ENCODE measurements at regions not wholly inside any gene's neighbourhood (a gene's known extent, or its start where the extent isn't known, plus 50 kb on each side); places are given as distances from the start of the nearest gene placed in this dataset.
"Not testable (repeated sequence)": the region's sequence is repeated elsewhere in the genome, so short reads cannot be mapped to it uniquely, and the experiment has no call there.

- no peaks in the 10 kb centered on the region for H3K9me3 ChIP-seq (ENCODE audit: control insufficient read depth, low read length)
- no peak for DNase-seq
- H3K4me1 ChIP-seq (ENCODE audit: control insufficient read depth in 1 of 2, insufficient read depth in 2 of 2, low read length in 2 of 2) = no peaks in the 10 kb centered on the region
- H3K27me3 ChIP-seq (ENCODE audit: control insufficient read depth in 1 of 2, insufficient read depth in 2 of 2, low read length in 1 of 2) = no peaks in the 10 kb centered on the region
- ATAC-seq (ENCODE audit: low FRiP score) = no peak
- 21 to 24% methylated on average over 3 of the region's 3 CpGs for WGBS, 2 donors
- H3K4me3 ChIP-seq (ENCODE audit: low read length in 2 of 2) = no peak overlapping the region
- no peak overlapping the region for H3K27ac ChIP-seq (ENCODE audit: low read depth in 1 of 2, low read length in 2 of 2)
- H3K36me3 ChIP-seq (ENCODE audit: control insufficient read depth in 1 of 2, insufficient read depth in 2 of 2, low read length in 1 of 2) = no peaks in the 10 kb centered on the region
- intact Hi-C loops (cut with DNase I) = no loop called here
These were observed 159.0 kb upstream of the PCDH9 start for GRCh38 chr13:67389171-67389570.

GRCh38 chr13:67383109-67383757, 153.1 kb upstream of the PCDH9 start:
- ATAC-seq (ENCODE audit: low FRiP score); H3K27ac ChIP-seq (ENCODE audit: low read depth in 1 of 2, low read length in 2 of 2); DNase-seq; H3K4me1 ChIP-seq (ENCODE audit: control insufficient read depth in 1 of 2, insufficient read depth in 2 of 2, low read length in 2 of 2); H3K9me3 ChIP-seq (ENCODE audit: control insufficient read depth, low read length); H3K36me3 ChIP-seq (ENCODE audit: control insufficient read depth in 1 of 2, insufficient read depth in 2 of 2, low read length in 1 of 2); H3K27me3 ChIP-seq (ENCODE audit: control insufficient read depth in 1 of 2, insufficient read depth in 2 of 2, low read length in 1 of 2); H3K4me3 ChIP-seq (ENCODE audit: low read length in 2 of 2); intact Hi-C loops (cut with DNase I): not testable (repeated sequence)
- 60 to 65% methylated on average over 7 of the region's 7 CpGs for WGBS, 2 donors

- intact Hi-C loops (cut with DNase I) = no loop called here
- Histone ChIP-seq H3K4me3 (ENCODE audit: low read length in 2 of 2) (no peak overlapping the region), H3K27ac (ENCODE audit: low read depth in 1 of 2, low read length in 2 of 2) (no peak overlapping the region), H3K4me1 (ENCODE audit: control insufficient read depth in 1 of 2, insufficient read depth in 2 of 2, low read length in 2 of 2) (no peaks in the 10 kb centered on the region), H3K9me3 (ENCODE audit: control insufficient read depth, low read length) (no peaks in the 10 kb centered on the region), H3K27me3 (ENCODE audit: control insufficient read depth in 1 of 2, insufficient read depth in 2 of 2, low read length in 1 of 2) (no peaks in the 10 kb centered on the region), H3K36me3 (ENCODE audit: control insufficient read depth in 1 of 2, insufficient read depth in 2 of 2, low read length in 1 of 2) (no peaks in the 10 kb centered on the region)
- 89 to 98% methylated on average over 1 of the region's 1 CpG for WGBS, 2 donors
- DNase-seq = no peak
- ATAC-seq (ENCODE audit: low FRiP score) = no peak
These were observed 147.8 kb upstream of the PCDH9 start for GRCh38 chr13:67377919-67378318.

- Histone ChIP-seq H3K4me3 (ENCODE audit: low read length in 2 of 2) (no peak overlapping the region), H3K27ac (ENCODE audit: low read depth in 1 of 2, low read length in 2 of 2) (no peak overlapping the region), H3K27me3 (ENCODE audit: control insufficient read depth in 1 of 2, insufficient read depth in 2 of 2, low read length in 1 of 2) (no peaks in the 10 kb centered on the region), H3K9me3 (ENCODE audit: control insufficient read depth, low read length) (no peaks in the 10 kb centered on the region), H3K4me1 (ENCODE audit: control insufficient read depth in 1 of 2, insufficient read depth in 2 of 2, low read length in 2 of 2) (no peaks in the 10 kb centered on the region), H3K36me3 (ENCODE audit: control insufficient read depth in 1 of 2, insufficient read depth in 2 of 2, low read length in 1 of 2) (no peaks in the 10 kb centered on the region)
- 45 to 54% methylated on average over 1 of the region's 1 CpG for WGBS, 2 donors
- DNase-seq = no peak
- ATAC-seq (ENCODE audit: low FRiP score) = no peak
- intact Hi-C loops (cut with DNase I) = no loop called here
These were observed 144.3 kb upstream of the PCDH9 start for GRCh38 chr13:67374391-67374790.

- Histone ChIP-seq H3K27me3 (ENCODE audit: control insufficient read depth in 1 of 2, insufficient read depth in 2 of 2, low read length in 1 of 2) (no peaks in the 10 kb centered on the region), H3K9me3 (ENCODE audit: control insufficient read depth, low read length) (no peaks in the 10 kb centered on the region), H3K4me1 (ENCODE audit: control insufficient read depth in 1 of 2, insufficient read depth in 2 of 2, low read length in 2 of 2) (no peaks in the 10 kb centered on the region), H3K27ac (ENCODE audit: low read depth in 1 of 2, low read length in 2 of 2) (no peak overlapping the region), H3K4me3 (ENCODE audit: low read length in 2 of 2) (no peak overlapping the region), H3K36me3 (ENCODE audit: control insufficient read depth in 1 of 2, insufficient read depth in 2 of 2, low read length in 1 of 2) (no peaks in the 10 kb centered on the region)
- DNase-seq = no peak
- no peak for ATAC-seq (ENCODE audit: low FRiP score)
- 57 to 70% methylated on average over 1 of the region's 1 CpG for WGBS, 2 donors
- intact Hi-C loops (cut with DNase I) = no loop called here
These were observed 142.8 kb upstream of the PCDH9 start for GRCh38 chr13:67372868-67373464.

- DNase-seq (no peak), ATAC-seq (ENCODE audit: low FRiP score) (no peak)
- no peak overlapping the region for H3K27ac ChIP-seq (ENCODE audit: low read depth in 1 of 2, low read length in 2 of 2)
- intact Hi-C loops (cut with DNase I) = no loop called here
- H3K4me3 ChIP-seq (ENCODE audit: low read length in 2 of 2) = no peak overlapping the region
- WGBS, 2 donors = 10 to 17% methylated on average over 6 of the region's 6 CpGs
- H3K9me3 ChIP-seq (ENCODE audit: control insufficient read depth, low read length) = no peaks in the 10 kb centered on the region
- H3K27me3 ChIP-seq (ENCODE audit: control insufficient read depth in 1 of 2, insufficient read depth in 2 of 2, low read length in 1 of 2) = no peaks in the 10 kb centered on the region
- H3K36me3 ChIP-seq (ENCODE audit: control insufficient read depth in 1 of 2, insufficient read depth in 2 of 2, low read length in 1 of 2) = no peaks in the 10 kb centered on the region
- no peaks in the 10 kb centered on the region for H3K4me1 ChIP-seq (ENCODE audit: control insufficient read depth in 1 of 2, insufficient read depth in 2 of 2, low read length in 2 of 2)
These were observed 139.9 kb upstream of the PCDH9 start for GRCh38 chr13:67369895-67370660.

- no peak for ATAC-seq (ENCODE audit: low FRiP score)
- H3K36me3 ChIP-seq (ENCODE audit: control insufficient read depth in 1 of 2, insufficient read depth in 2 of 2, low read length in 1 of 2) = no peaks in the 10 kb centered on the region
- intact Hi-C loops (cut with DNase I) = no loop called here
- no peak for DNase-seq
- no peaks in the 10 kb centered on the region for H3K4me1 ChIP-seq (ENCODE audit: control insufficient read depth in 1 of 2, insufficient read depth in 2 of 2, low read length in 2 of 2)
- H3K27me3 ChIP-seq (ENCODE audit: control insufficient read depth in 1 of 2, insufficient read depth in 2 of 2, low read length in 1 of 2) = no peaks in the 10 kb centered on the region
- no peaks in the 10 kb centered on the region for H3K9me3 ChIP-seq (ENCODE audit: control insufficient read depth, low read length)
- H3K27ac ChIP-seq (ENCODE audit: low read depth in 1 of 2, low read length in 2 of 2) = no peak overlapping the region
- no peak overlapping the region for H3K4me3 ChIP-seq (ENCODE audit: low read length in 2 of 2)
- WGBS, 2 donors = 50 to 55% methylated on average over 1 of the region's 1 CpG
These were observed 137.3 kb upstream of the PCDH9 start for GRCh38 chr13:67367399-67367798.

GRCh38 chr13:67366533-67366932, 136.4 kb upstream of the PCDH9 start:
- Histone ChIP-seq H3K9me3 (ENCODE audit: control insufficient read depth, low read length) (no peaks in the 10 kb centered on the region), H3K27me3 (ENCODE audit: control insufficient read depth in 1 of 2, insufficient read depth in 2 of 2, low read length in 1 of 2) (no peaks in the 10 kb centered on the region), H3K4me3 (ENCODE audit: low read length in 2 of 2) (no peak overlapping the region), H3K36me3 (ENCODE audit: control insufficient read depth in 1 of 2, insufficient read depth in 2 of 2, low read length in 1 of 2) (no peaks in the 10 kb centered on the region), H3K27ac (ENCODE audit: low read depth in 1 of 2, low read length in 2 of 2) (no peak overlapping the region), H3K4me1 (ENCODE audit: control insufficient read depth in 1 of 2, insufficient read depth in 2 of 2, low read length in 2 of 2) (no peaks in the 10 kb centered on the region)
- intact Hi-C loops (cut with DNase I) = no loop called here
- no peak for DNase-seq
- no peak for ATAC-seq (ENCODE audit: low FRiP score)

Measured in aorta (tissue), 5 donors.